ENCODE measurements at regions not wholly inside any gene's neighbourhood (a gene's known extent, or its start where the extent isn't known, plus 50 kb on each side); places are given as distances from the start of the nearest gene placed in this dataset.

DNA sequence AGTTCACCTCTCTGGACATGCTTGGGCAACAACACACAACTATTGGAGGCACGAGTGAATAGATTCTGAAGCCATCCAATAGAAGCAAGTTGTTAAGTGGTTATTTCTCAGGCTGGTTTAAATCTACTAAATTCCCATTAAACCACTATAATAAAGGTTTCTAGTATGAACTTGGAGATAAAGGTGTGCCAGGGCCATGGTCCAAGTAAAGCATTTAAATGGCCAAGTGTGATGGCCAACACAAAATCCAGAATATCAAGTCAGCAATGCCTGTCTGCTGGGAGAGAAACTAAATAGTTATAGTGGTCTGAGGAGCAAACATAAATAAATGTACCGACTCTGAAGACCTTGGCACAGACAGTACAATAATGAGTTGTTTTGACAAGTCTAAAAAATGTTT is 294.3 kb upstream of the STXBP5 start:
- Mint-ChIP-seq H3K4me1 (peaks cover 5% of the 10 kb centered on the region), H3K9me3 (no peaks in the 10 kb centered on the region), H3K36me3 (no peaks in the 10 kb centered on the region), H3K27ac (peak overlapping the region; percentile 2), H3K4me3 (no peak overlapping the region)
- DNase-seq (ENCODE audit: low spot score in 2 of 2), result no peak
- ATAC-seq, result no peak

GRCh38 chr6:146910611-146911010 is 293.6 kb upstream of the STXBP5 start:
- H3K9me3 Mint-ChIP-seq, result no peaks in the 10 kb centered on the region
- DNase-seq (ENCODE audit: low spot score in 2 of 2), result no peak
- peak overlapping the region; percentile 2 for H3K27ac Mint-ChIP-seq
- no peaks in the 10 kb centered on the region for H3K36me3 Mint-ChIP-seq
- peaks cover 5% of the 10 kb centered on the region for H3K4me1 Mint-ChIP-seq
- H3K4me3 Mint-ChIP-seq, result no peak overlapping the region
- ATAC-seq, result no peak

GRCh38 chr6:146911635-146912215 is 292.5 kb upstream of the STXBP5 start:
- Mint-ChIP-seq H3K36me3 (no peaks in the 10 kb centered on the region), H3K4me1 (peaks cover 5% of the 10 kb centered on the region)
- ATAC-seq, result no peak

GRCh38 chr6:146912730-146913685 is 291.2 kb upstream of the STXBP5 start:
- Mint-ChIP-seq H3K4me1 (peaks cover 5% of the 10 kb centered on the region), H3K9me3 (no peaks in the 10 kb centered on the region), H3K36me3 (no peaks in the 10 kb centered on the region), H3K27ac (no peak overlapping the region), H3K4me3 (no peak overlapping the region)
- no peak for ATAC-seq
- DNase-seq (ENCODE audit: low spot score in 2 of 2), result no peak

More at GRCh38 chr6:146911635-146912215, 292.5 kb upstream of the STXBP5 start:
- Mint-ChIP-seq H3K27ac (no peak overlapping the region), H3K4me3 (no peak overlapping the region), H3K9me3 (no peaks in the 10 kb centered on the region)
- DNase-seq (ENCODE audit: low spot score in 2 of 2), result no peak

- H3K4me1 Mint-ChIP-seq, result peaks cover 5% of the 10 kb centered on the region
- no peak overlapping the region for H3K4me3 Mint-ChIP-seq
- H3K9me3 Mint-ChIP-seq, result no peaks in the 10 kb centered on the region
- no peak for DNase-seq (ENCODE audit: low spot score in 2 of 2)
- H3K27ac Mint-ChIP-seq, result no peak overlapping the region
- no peaks in the 10 kb centered on the region for H3K36me3 Mint-ChIP-seq
- ATAC-seq, result peak; percentile 62
These were observed 290.3 kb upstream of the STXBP5 start for GRCh38 chr6:146913842-146914488.

DNA sequence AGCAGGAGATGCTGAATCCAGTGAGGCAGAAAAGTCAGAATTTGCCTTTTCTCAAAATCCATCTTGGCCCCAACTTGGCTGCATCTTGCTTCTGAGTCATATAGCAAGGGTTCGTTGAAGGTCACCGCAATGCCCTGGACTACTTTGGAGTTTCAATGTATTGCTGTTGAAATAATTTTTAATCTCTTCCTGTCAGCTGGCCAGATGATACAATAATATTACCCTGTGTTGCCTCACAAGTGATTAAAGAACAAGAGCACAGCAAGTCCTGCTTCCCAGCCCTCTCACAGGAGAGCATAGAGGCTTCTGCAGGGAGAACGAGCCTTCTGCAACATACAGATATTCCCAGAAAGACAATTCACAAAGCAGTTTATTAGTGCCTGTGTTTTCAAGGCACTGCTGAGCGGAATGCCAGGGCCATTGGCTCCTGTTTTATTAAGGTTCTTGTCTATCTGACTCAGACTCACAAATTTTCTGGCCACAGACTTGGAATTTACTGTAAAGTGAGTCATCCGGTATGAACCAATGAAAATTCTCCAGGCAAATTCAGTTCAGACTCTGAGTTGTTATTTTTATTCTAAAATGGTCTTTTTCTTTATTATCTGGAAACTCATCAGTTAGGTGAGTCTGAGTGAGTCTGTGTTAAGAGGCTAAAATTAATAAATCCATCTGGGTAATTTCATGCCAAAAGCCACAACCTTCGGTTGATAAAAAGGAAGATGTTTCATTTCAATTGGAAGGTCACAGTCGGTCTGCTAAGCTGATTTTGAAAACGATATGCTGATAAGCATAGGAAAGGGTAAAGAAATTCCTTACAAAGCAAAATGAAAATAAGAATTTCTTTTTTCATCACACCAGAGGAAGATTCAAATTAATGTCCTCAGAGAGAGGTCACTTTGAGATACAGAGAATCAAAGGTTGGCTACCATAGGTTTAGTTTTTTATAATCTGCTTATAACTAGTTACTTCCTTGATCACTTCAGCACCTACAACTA is 289.4 kb upstream of the STXBP5 start:
- no peak overlapping the region for H3K27ac Mint-ChIP-seq
- ATAC-seq (no peak), DNase-seq (ENCODE audit: low spot score in 2 of 2) (no peak)
- H3K4me3 Mint-ChIP-seq, result no peak overlapping the region
- peaks cover 5% of the 10 kb centered on the region for H3K4me1 Mint-ChIP-seq
- no peaks in the 10 kb centered on the region for H3K9me3 Mint-ChIP-seq
- H3K36me3 Mint-ChIP-seq, result no peaks in the 10 kb centered on the region

- peak; percentile 24 for ATAC-seq
- H3K27ac Mint-ChIP-seq, result no peak overlapping the region
- H3K4me3 Mint-ChIP-seq, result no peak overlapping the region
- H3K36me3 Mint-ChIP-seq, result no peaks in the 10 kb centered on the region
- no peak for DNase-seq (ENCODE audit: low spot score in 2 of 2)
- peaks cover 5% of the 10 kb centered on the region for H3K4me1 Mint-ChIP-seq
- H3K9me3 Mint-ChIP-seq, result no peaks in the 10 kb centered on the region
These were observed 288.5 kb upstream of the STXBP5 start for GRCh38 chr6:146915671-146916127.

- H3K36me3 Mint-ChIP-seq, result no peaks in the 10 kb centered on the region
- H3K27ac Mint-ChIP-seq, result no peak overlapping the region
- ATAC-seq, result no peak
- DNase-seq (ENCODE audit: low spot score in 2 of 2), result no peak
- no peak overlapping the region for H3K4me3 Mint-ChIP-seq
- H3K4me1 Mint-ChIP-seq, result peaks cover 5% of the 10 kb centered on the region
- no peaks in the 10 kb centered on the region for H3K9me3 Mint-ChIP-seq
These were observed 287.7 kb upstream of the STXBP5 start for GRCh38 chr6:146916435-146917025.

DNA sequence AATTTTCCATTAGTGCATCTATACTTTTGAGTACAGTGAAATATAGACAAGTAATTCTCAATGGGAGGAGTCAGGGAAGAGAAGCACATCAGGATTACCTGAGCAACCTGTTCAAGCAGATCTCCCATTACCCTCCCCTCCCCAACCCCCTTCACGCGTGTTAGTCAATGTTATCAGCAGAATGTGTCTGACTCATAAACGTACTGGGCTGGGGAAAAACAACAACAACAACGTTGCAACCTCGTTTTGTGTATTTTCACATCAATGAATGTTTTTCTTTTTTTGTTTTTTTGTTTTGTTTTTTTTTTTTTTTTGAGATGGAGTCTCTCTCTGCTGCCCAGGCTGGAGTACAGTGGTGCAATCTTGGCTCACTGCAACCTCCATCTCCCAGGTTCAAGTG is 287.0 kb upstream of the STXBP5 start:
- DNase-seq (ENCODE audit: low spot score in 2 of 2) (no peak), ATAC-seq (no peak)
- H3K4me3 Mint-ChIP-seq, result no peak overlapping the region
- no peaks in the 10 kb centered on the region for H3K9me3 Mint-ChIP-seq
- H3K36me3 Mint-ChIP-seq, result no peaks in the 10 kb centered on the region
- H3K4me1 Mint-ChIP-seq, result peaks cover 5% of the 10 kb centered on the region
- no peak overlapping the region for H3K27ac Mint-ChIP-seq

DNA sequence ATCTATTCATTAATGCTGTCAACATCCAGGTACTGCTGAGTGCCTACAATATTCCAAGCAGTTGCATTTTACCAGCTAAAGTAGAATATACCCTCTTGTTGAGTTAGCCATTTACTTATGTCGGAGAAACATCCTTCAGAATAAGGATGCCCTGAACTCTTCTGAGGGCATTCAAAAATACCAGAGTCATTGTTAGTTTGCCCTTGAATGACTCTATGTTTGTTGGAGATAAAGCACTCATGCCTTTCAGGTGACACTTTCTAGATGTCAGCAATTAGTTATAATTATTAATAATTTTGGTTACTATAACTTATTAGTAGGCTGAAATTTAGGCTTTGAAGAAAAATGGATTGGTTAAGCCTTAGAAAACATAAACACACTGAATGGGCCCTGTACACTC is 286.2 kb upstream of the STXBP5 start:
- H3K36me3 Mint-ChIP-seq, result no peaks in the 10 kb centered on the region

DNA sequence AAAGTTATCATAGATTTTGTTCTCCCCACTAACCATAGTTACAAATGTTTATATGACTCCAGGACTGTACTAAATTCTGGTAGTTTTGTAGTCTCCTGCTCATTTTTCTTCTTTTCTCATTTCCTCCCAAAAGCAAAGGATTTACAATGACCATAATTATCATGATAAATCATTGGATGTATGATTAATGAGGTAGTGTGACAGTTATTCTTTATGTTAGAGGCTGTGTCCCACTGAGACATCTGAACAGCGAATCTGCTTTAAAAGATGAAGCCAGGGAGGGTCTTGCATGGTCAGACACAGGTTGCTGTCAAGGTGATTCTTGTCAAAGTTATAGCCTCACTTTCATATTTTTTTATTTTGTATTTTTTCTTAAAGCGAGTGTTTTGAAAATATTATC is 285.2 kb upstream of the STXBP5 start:
- H3K4me3 Mint-ChIP-seq, result no peak overlapping the region
- no peaks in the 10 kb centered on the region for H3K36me3 Mint-ChIP-seq
- ATAC-seq (no peak), DNase-seq (ENCODE audit: low spot score in 2 of 2) (no peak)
- no peaks in the 10 kb centered on the region for H3K9me3 Mint-ChIP-seq
- no peak overlapping the region for H3K27ac Mint-ChIP-seq
- H3K4me1 Mint-ChIP-seq, result peaks cover 2% of the 10 kb centered on the region

More for the DNA sequence above, 286.2 kb upstream of the STXBP5 start:
- DNase-seq (ENCODE audit: low spot score in 2 of 2) (no peak), ATAC-seq (no peak)
- Mint-ChIP-seq H3K4me3 (no peak overlapping the region), H3K9me3 (no peaks in the 10 kb centered on the region), H3K4me1 (peaks cover 5% of the 10 kb centered on the region), H3K27ac (no peak overlapping the region)

- ATAC-seq (no peak), DNase-seq (ENCODE audit: low spot score in 2 of 2) (no peak)
- no peak overlapping the region for H3K4me3 Mint-ChIP-seq
- H3K4me1 Mint-ChIP-seq, result no peaks in the 10 kb centered on the region
- H3K36me3 Mint-ChIP-seq, result no peaks in the 10 kb centered on the region
- H3K27ac Mint-ChIP-seq, result no peak overlapping the region
- no peaks in the 10 kb centered on the region for H3K9me3 Mint-ChIP-seq
These were observed 280.9 kb upstream of the STXBP5 start for GRCh38 chr6:146923205-146923833.

GRCh38 chr6:146925846-146926245 is 278.4 kb upstream of the STXBP5 start:
- H3K9me3 Mint-ChIP-seq, result no peaks in the 10 kb centered on the region
- no peaks in the 10 kb centered on the region for H3K36me3 Mint-ChIP-seq
- no peaks in the 10 kb centered on the region for H3K4me1 Mint-ChIP-seq
- DNase-seq (ENCODE audit: low spot score in 2 of 2) (no peak), ATAC-seq (peak; percentile 72)
- H3K27ac Mint-ChIP-seq, result no peak overlapping the region
- no peak overlapping the region for H3K4me3 Mint-ChIP-seq

GRCh38 chr6:146928503-146928902 is 275.7 kb upstream of the STXBP5 start:
- Mint-ChIP-seq H3K9me3 (no peaks in the 10 kb centered on the region), H3K27ac (no peak overlapping the region), H3K4me1 (no peaks in the 10 kb centered on the region), H3K4me3 (no peak overlapping the region), H3K36me3 (no peaks in the 10 kb centered on the region)
- ATAC-seq (no peak), DNase-seq (ENCODE audit: low spot score in 2 of 2) (no peak)

Measured in stimulated activated effector memory CD8-positive, alpha-beta T cell treated with anti-CD3 and anti-CD28 coated beads, Interleukin-12 subunit alpha, Interleukin-12 subunit beta, amount 100 ng/mL, for 72 hours (primary cell).